ENCODE measurements at regions not wholly inside any gene's neighbourhood (a gene's known extent, or its start where the extent isn't known, plus 50 kb on each side); places are given as distances from the start of the nearest gene placed in this dataset.

DNA sequence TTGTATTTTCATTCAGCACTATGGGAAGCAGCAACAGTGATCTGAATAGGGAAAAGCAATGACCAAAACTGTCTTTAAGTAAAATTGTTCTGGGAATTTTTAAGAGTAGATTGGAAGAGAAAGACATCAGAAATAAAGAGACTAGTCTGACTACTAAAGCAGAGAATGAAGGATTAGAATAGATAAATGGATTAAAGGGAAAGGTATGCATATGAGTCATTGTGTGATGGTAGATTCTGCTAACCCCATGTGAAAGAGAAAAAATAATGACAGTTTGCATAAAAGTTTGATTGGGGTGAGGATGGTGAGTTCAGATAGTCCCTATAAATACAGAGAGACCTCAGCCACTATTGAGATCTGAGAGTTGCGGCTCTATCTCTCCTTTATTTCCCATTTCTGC is 139.6 kb upstream of the DCC start:
- Histone ChIP-seq H3K18ac (ENCODE audit: extremely low read depth, low read length) (no peak overlapping the region), H3K4me2 (ENCODE audit: insufficient read depth in 1 of 2, low read depth in 2 of 2, low read length in 2 of 2) (no peak overlapping the region), H2BK15ac (ENCODE audit: low read length) (no peak overlapping the region), H4K91ac (replicated peaks; ENCODE audit: insufficient read length, low read length) (no peak overlapping the region), H4K8ac (ENCODE audit: extremely low read depth, insufficient read depth, low read length) (no peak overlapping the region), H3K79me1 (ENCODE audit: low read depth, low read length) (no peaks in the 10 kb centered on the region), H2BK5ac (ENCODE audit: low read depth, low read length) (no peak overlapping the region), H2AFZ (ENCODE audit: low read length) (no peak overlapping the region), H3K23me2 (ENCODE audit: low read depth, low read length) (no peaks in the 10 kb centered on the region), H4K5ac (ENCODE audit: insufficient read length, low read depth, low read length) (no peak overlapping the region), H3K9me3 (ENCODE audit: insufficient read depth in 2 of 2, low read depth in 1 of 2, low read length in 1 of 2) (no peaks in the 10 kb centered on the region; a peak in 1 of 4 replicates), H3K27ac (ENCODE audit: low read depth, low read length) (no peak overlapping the region), H3K4me3 (ENCODE audit: extremely low read depth in 1 of 4, insufficient read depth in 2 of 4, low read depth in 3 of 4, low read length in 4 of 4) (no peak overlapping the region), H3K14ac (ENCODE audit: insufficient read length) (no peak overlapping the region), H4K20me1 (replicated peaks in 1 of 2; ENCODE audit: control insufficient read depth in 1 of 2, insufficient read depth in 2 of 2, low read length in 2 of 2) (no peaks in the 10 kb centered on the region), H2AK5ac (ENCODE audit: low read depth, low read length) (no peak overlapping the region), H3K4ac (replicated peaks; ENCODE audit: insufficient read length, low read depth, low read length) (no peak overlapping the region), H3K79me2 (ENCODE audit: control insufficient read depth in 1 of 2, insufficient read depth in 2 of 2, low read length in 2 of 2) (no peaks in the 10 kb centered on the region), H3K36me3 (ENCODE audit: control insufficient read depth in 2 of 4, insufficient read depth in 4 of 4, low read length in 3 of 4) (no peaks in the 10 kb centered on the region), H2BK20ac (ENCODE audit: low read length) (no peak overlapping the region), H2BK12ac (ENCODE audit: low read depth, low read length) (no peak overlapping the region), H3K9ac (replicated peaks in 1 of 4; ENCODE audit: extremely low read depth in 1 of 4, low read depth in 3 of 4, low read length in 3 of 4) (no peak overlapping the region), H3K27me3 (replicated peaks in 1 of 4; ENCODE audit: control insufficient read depth in 3 of 4, extremely low read depth in 1 of 4, insufficient read depth in 3 of 4, low read length in 3 of 4) (no peaks in the 10 kb centered on the region), H3K23ac (ENCODE audit: insufficient read length) (no peak overlapping the region), H3K56ac (replicated peaks; ENCODE audit: insufficient read length, low read depth, low read length) (no peak overlapping the region), H3K4me1 (replicated peaks in 1 of 4; ENCODE audit: control insufficient read depth in 3 of 4, insufficient read depth in 4 of 4, low read length in 3 of 4) (peaks cover 0 to 3% (median 0%) of the 10 kb centered on the region in 4 experiments; a peak in 1 of 7 replicates), H2BK120ac (replicated peaks; ENCODE audit: low read depth, low read length) (no peak overlapping the region)
- 93% methylated on average over 1 of the region's 1 CpG; no CpG with 5 or more reads in 1 of the 2 experiments for WGBS, 2 experiments (ENCODE audit: extremely low coverage in 1 of 2, insufficient coverage in 1 of 2, insufficient read length in 1 of 2, insufficient replicate concordance in 2 of 2, low coverage in 1 of 2, low lambda C conversion rate in 2 of 2, missing lambda C conversion rate in 1 of 2)
- ChIA-PET POLR2A (ENCODE audit: partially characterized antibody) (no interaction called here), CTCF (ENCODE audit: partially characterized antibody) (interaction anchor here (1.3 to 1.6 kb wide), 2 partner anchors 9 to 107 kb away, joined by 3 to 4 read pairs; no protein-coding TSS in a partner anchor)
- no peak for TF ChIP-seq CHD2 (IDR thresholded peaks at IDR 0.05; ENCODE audit: low read length)
- TF ChIP-seq SP1 (IDR thresholded peaks at IDR 0.05; ENCODE audit: low read depth, low read length) = no peak
- no peak for TF ChIP-seq SRF (IDR thresholded peaks at IDR 0.05; ENCODE audit: low read depth, low read length)
- TF ChIP-seq KDM1A (IDR thresholded peaks at IDR 0.05; ENCODE audit: borderline replicate concordance, low read length) = no peak
- TF ChIP-seq, protein P1, sequence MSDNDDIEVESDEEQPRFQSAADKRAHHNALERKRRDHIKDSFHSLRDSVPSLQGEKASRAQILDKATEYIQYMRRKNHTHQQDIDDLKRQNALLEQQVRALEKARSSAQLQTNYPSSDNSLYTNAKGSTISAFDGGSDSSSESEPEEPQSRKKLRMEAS (IDR thresholded peaks at IDR 0.05) = no peak
- TF ChIP-seq TBP (IDR thresholded peaks at IDR 0.05; ENCODE audit: low read depth, low read length) = no peak
- TF ChIP-seq SIX5 (IDR thresholded peaks at IDR 0.05; ENCODE audit: low read depth, low read length) = no peak
- TF ChIP-seq NRF1 (IDR thresholded peaks at IDR 0.05; ENCODE audit: low read depth, low read length) = no peak
- no peak for TF ChIP-seq GTF2F1 (IDR thresholded peaks at IDR 0.05; ENCODE audit: borderline replicate concordance, low read depth, low read length)
- TF ChIP-seq EZH2 (IDR thresholded peaks at IDR 0.05; ENCODE audit: low read depth, low read length, severe bottlenecking) = no peak
- DNase-seq (ENCODE audit: low read depth in 1 of 2, low spot score in 2 of 2) (no peak), FAIRE-seq (no peak)
